Endothelial cell of umbilical vein (primary cell): ENCODE measurements at regions not wholly inside any gene's neighbourhood (a gene's known extent, or its start where the extent isn't known, plus 50 kb on each side); places are given as distances from the start of the nearest gene placed in this dataset.

ENCODE experiments used
- POLR2A ChIP-seq: IDR thresholded peaks from 2 replicates; pipeline ENCODE4 v1.6.1; 2012; ENCODE audit warnings: low read depth, mild to moderate bottlenecking, control low read depth, low read length
- POLR2AphosphoS5 ChIP-seq: IDR thresholded peaks from 2 replicates; pipeline ENCODE4 v1.6.1; 2012; ENCODE audit warnings: low read depth, mild to moderate bottlenecking, control low read depth, low read length, moderate library complexity; ENCODE audit not compliant: insufficient read depth
- TF ChIP-seq, protein P1 (sequence below), 2 donors: IDR thresholded peaks; 1 replicate in 1 of 2; 2 replicates in 1 of 2; pipeline ENCODE4 v1.5.1; 2011; ENCODE audit warnings: low read length in 2 of 2, mild to moderate bottlenecking in 2 of 2, moderate library complexity in 2 of 2, control low read depth in 1 of 2, inconsistent platforms in 1 of 2, low read depth in 1 of 2; ENCODE audit not compliant: insufficient read depth in 1 of 2; ENCODE audit errors: extremely low read depth in 1 of 2

DNA sequence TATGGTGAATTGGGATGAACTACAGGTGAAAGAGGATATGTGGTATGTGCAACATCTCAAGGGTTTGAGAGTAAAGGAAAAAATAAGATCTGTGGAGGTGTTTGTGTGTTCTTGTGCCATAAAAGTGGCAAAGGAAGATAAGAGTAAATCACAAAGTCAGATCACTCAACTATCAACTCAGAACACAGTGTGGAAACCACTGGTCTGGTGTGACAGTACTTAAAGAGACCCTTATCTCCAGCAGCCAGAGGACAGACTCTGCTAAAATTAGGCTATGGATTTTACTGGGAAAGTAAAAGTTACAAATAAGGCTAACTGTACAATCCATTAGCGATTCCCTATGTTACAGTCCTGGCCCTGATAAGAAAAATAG lies 54.0 kb upstream of the PRDM8 start:
- TF ChIP-seq, protein P1, sequence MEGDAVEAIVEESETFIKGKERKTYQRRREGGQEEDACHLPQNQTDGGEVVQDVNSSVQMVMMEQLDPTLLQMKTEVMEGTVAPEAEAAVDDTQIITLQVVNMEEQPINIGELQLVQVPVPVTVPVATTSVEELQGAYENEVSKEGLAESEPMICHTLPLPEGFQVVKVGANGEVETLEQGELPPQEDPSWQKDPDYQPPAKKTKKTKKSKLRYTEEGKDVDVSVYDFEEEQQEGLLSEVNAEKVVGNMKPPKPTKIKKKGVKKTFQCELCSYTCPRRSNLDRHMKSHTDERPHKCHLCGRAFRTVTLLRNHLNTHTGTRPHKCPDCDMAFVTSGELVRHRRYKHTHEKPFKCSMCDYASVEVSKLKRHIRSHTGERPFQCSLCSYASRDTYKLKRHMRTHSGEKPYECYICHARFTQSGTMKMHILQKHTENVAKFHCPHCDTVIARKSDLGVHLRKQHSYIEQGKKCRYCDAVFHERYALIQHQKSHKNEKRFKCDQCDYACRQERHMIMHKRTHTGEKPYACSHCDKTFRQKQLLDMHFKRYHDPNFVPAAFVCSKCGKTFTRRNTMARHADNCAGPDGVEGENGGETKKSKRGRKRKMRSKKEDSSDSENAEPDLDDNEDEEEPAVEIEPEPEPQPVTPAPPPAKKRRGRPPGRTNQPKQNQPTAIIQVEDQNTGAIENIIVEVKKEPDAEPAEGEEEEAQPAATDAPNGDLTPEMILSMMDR (IDR thresholded peaks at IDR 0.05; ENCODE audit: extremely low read depth in 1 of 2, insufficient read depth in 1 of 2, low read depth in 1 of 2, low read length in 2 of 2): no peak
- TF ChIP-seq POLR2A (no peak), POLR2AphosphoS5 (no peak)
